B cell (primary cell): ENCODE measurements at regions not wholly inside any gene's neighbourhood (a gene's known extent, or its start where the extent isn't known, plus 50 kb on each side); places are given as distances from the start of the nearest gene placed in this dataset.

Experiments
- EZH2 ChIP-seq: IDR thresholded peaks from 2 replicates; pipeline ENCODE4 v1.6.1; 2012; ENCODE audit warnings: borderline replicate concordance, low read depth, mild to moderate bottlenecking, moderate library complexity, low read length; ENCODE audit not compliant: insufficient read depth, poor library complexity, severe bottlenecking
- TF ChIP-seq, protein P1 (sequence below): fragments of 200-600 bp; IDR thresholded peaks from one replicate; pipeline ENCODE4 v1.8.0; 2022; ENCODE audit warnings: antibody characterized with exemption, mild to moderate bottlenecking

DNA sequence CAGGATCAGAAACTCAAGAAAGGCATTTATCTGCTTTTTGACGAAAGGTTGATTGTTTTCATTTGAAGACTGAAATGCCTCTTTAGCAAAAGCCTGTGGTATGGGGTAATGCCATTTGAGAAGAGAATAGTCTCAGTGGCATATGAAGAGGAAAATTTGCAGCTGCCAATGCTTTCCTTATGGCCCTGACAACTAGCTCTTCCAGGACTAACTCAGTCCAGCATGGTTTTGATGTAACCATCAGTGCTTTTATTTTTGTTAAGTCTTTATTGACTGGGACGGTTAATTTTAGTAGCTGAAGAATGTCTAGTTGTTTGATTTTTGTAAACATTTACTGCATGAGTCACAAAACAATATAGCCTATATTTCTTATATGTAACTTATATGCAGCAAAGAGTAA, 158.4 kb downstream of the LNPK start:
- no peak for TF ChIP-seq EZH2
- TF ChIP-seq, protein P1, sequence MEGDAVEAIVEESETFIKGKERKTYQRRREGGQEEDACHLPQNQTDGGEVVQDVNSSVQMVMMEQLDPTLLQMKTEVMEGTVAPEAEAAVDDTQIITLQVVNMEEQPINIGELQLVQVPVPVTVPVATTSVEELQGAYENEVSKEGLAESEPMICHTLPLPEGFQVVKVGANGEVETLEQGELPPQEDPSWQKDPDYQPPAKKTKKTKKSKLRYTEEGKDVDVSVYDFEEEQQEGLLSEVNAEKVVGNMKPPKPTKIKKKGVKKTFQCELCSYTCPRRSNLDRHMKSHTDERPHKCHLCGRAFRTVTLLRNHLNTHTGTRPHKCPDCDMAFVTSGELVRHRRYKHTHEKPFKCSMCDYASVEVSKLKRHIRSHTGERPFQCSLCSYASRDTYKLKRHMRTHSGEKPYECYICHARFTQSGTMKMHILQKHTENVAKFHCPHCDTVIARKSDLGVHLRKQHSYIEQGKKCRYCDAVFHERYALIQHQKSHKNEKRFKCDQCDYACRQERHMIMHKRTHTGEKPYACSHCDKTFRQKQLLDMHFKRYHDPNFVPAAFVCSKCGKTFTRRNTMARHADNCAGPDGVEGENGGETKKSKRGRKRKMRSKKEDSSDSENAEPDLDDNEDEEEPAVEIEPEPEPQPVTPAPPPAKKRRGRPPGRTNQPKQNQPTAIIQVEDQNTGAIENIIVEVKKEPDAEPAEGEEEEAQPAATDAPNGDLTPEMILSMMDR = no peak
